SK-N-SH (cell line): ENCODE measurements at regions not wholly inside any gene's neighbourhood (a gene's known extent, or its start where the extent isn't known, plus 50 kb on each side); places are given as distances from the start of the nearest gene placed in this dataset.

ENCODE experiments used
- CTCF ChIA-PET: fragments of 300-600, 350-600 bp; formaldehyde crosslinking; extraction: SDS; loops from one replicate; lab custom pipeline; 2021; lab: Yijun Ruan, JAX
- POLR2A ChIA-PET: fragments of 350-600 bp; sonication (Branson Sonifier 250); formaldehyde crosslinking; extraction: SDS; loops from one replicate; lab custom pipeline; 2020; ENCODE audit warnings: antibody characterized with exemption, inconsistent platforms; lab: Yijun Ruan, JAX
- DNase-seq: peaks from one replicate; pipeline ENCODE4 v3.0.0; 2012
- H2AFZ ChIP-seq: fragments of 200-600 bp; sonication (generic); 2 replicates; pipeline ENCODE4 v1.8.1; 2016; ENCODE audit warnings: antibody characterized with exemption, mild to moderate bottlenecking, low read depth
- H3F3A ChIP-seq: fragments of 200-600 bp; sonication (generic); replicated peaks from 2 replicates; pipeline ENCODE3; 2016; ENCODE audit warnings: antibody characterized with exemption, mild to moderate bottlenecking; ENCODE audit not compliant: insufficient read depth
- H3K27ac ChIP-seq, 2 experiments: fragments of 200-500 bp in 1 of 2; fragments of 200-600 bp in 1 of 2; sonication (Bioruptor generic) in 1 of 2; sonication (generic), shearing (Covaris generic) in 1 of 2; 2 replicates each; pipeline versions ENCODE4 v1.5.1 to v1.6.1; 2014 to 2016; ENCODE audit warnings: low read depth in 2 of 2, inconsistent platforms in 1 of 2, low read length in 1 of 2, mild to moderate bottlenecking in 1 of 2, mixed read lengths in 1 of 2
- H3K27me3 ChIP-seq: fragments of 200-600 bp; sonication (generic), shearing (Covaris generic); 2 replicates; pipeline ENCODE4 v1.6.1; 2016; ENCODE audit warnings: mixed run types; ENCODE audit not compliant: insufficient read depth
- H3K36me3 ChIP-seq, 2 experiments: fragments of 200-500 bp in 1 of 2; fragments of 200-600 bp in 1 of 2; sonication (Bioruptor generic) in 1 of 2; sonication (generic) in 1 of 2; replicated peaks in 1 of 2; 2 replicates each; pipeline versions ENCODE3 to v1.5.1; 2014 to 2016; ENCODE audit warnings: low read length in 1 of 2, mild to moderate bottlenecking in 1 of 2; ENCODE audit not compliant: insufficient read depth in 2 of 2, control insufficient read depth in 1 of 2
- H3K4me1 ChIP-seq, 2 experiments: fragments of 200-500 bp in 1 of 2; fragments of 200-600 bp in 1 of 2; sonication (Bioruptor generic) in 1 of 2; sonication (generic), shearing (Covaris generic) in 1 of 2; 2 replicates each; pipeline versions ENCODE4 v1.5.1 to v1.6.1; 2014 to 2016; ENCODE audit warnings: low read depth in 1 of 2, low read length in 1 of 2, mixed run types in 1 of 2; ENCODE audit not compliant: insufficient read depth in 2 of 2, control insufficient read depth in 1 of 2
- H3K4me2 ChIP-seq: fragments of 200-600 bp; sonication (generic), shearing (Covaris generic); 2 replicates; pipeline ENCODE4 v1.6.1; 2017; ENCODE audit warnings: mixed run types
- H3K4me3 ChIP-seq, 2 experiments: fragments of 200-500 bp in 1 of 2; fragments of 200-600 bp in 1 of 2; sonication (Bioruptor generic) in 1 of 2; sonication (generic), shearing (Covaris generic) in 1 of 2; 2 replicates each; pipeline versions ENCODE4 v1.5.1 to v1.8.1; 2014 to 2016; ENCODE audit warnings: low read depth in 2 of 2, inconsistent platforms in 1 of 2, low read length in 1 of 2, mild to moderate bottlenecking in 1 of 2, mixed read lengths in 1 of 2, moderate library complexity in 1 of 2
- H3K79me2 ChIP-seq: fragments of 200-600 bp; sonication (generic); 2 replicates; pipeline ENCODE4 v1.8.1; 2017; ENCODE audit warnings: mild to moderate bottlenecking; ENCODE audit not compliant: insufficient read depth
- H3K9ac ChIP-seq: fragments of 200-600 bp; sonication (generic); 2 replicates; pipeline ENCODE4 v1.6.1; 2017; ENCODE audit warnings: mixed run types
- H3K9me2 ChIP-seq: fragments of 200-600 bp; sonication (generic); 2 replicates; pipeline ENCODE4 v1.6.1; 2017; ENCODE audit warnings: mixed run types
- H3K9me3 ChIP-seq: fragments of 200-600 bp; sonication (generic); 2 replicates; pipeline ENCODE4 v1.6.1; 2017; ENCODE audit warnings: mixed run types, mild to moderate bottlenecking, moderate library complexity
- H4K20me1 ChIP-seq: fragments of 200-600 bp; sonication (generic); 2 replicates; pipeline ENCODE4 v1.6.1; 2017; ENCODE audit warnings: mild to moderate bottlenecking, mixed run types; ENCODE audit not compliant: insufficient read depth
- CTCF ChIP-seq: fragments of 200-600 bp; sonication (generic); IDR thresholded peaks from 2 replicates; pipeline ENCODE4 v1.6.1; 2017; ENCODE audit warnings: antibody characterized with exemption, mild to moderate bottlenecking, moderate library complexity
- EP300 ChIP-seq, 2 experiments: IDR thresholded peaks; 2 replicates each; pipeline versions ENCODE4 v1.4.0 to v1.6.1; 2012; ENCODE audit warnings: borderline replicate concordance in 1 of 2, low read depth in 1 of 2, low read length in 1 of 2
- EZH2phosphoT487 ChIP-seq: fragments of 200-600 bp; sonication (generic); IDR thresholded peaks from 2 replicates; pipeline ENCODE4 v1.6.1; 2017; ENCODE audit warnings: low read depth, mixed run types, mild to moderate bottlenecking, antibody characterized with exemption, moderate library complexity, borderline replicate concordance
- FOXJ3 ChIP-seq: sonication (generic); formaldehyde crosslinking; IDR thresholded peaks from 2 replicates; pipeline ENCODE4 v1.5.1; 2020; ENCODE audit warnings: mild to moderate bottlenecking, missing genetic modification reagents
- GABPA ChIP-seq: IDR thresholded peaks from 2 replicates; pipeline ENCODE4 v1.4.0; 2012; ENCODE audit warnings: low read depth, mild to moderate bottlenecking
- GATA2 ChIP-seq: sonication (generic); formaldehyde crosslinking; IDR thresholded peaks from 2 replicates; pipeline ENCODE4 v1.5.0; 2020; ENCODE audit warnings: mild to moderate bottlenecking, missing genetic modification reagents
- JUND ChIP-seq: IDR thresholded peaks from 2 replicates; pipeline ENCODE4 v1.4.0; 2012
- NFIC ChIP-seq: IDR thresholded peaks from 2 replicates; pipeline ENCODE4 v1.4.0; 2012; ENCODE audit warnings: borderline replicate concordance
- POLR2AphosphoS5 ChIP-seq: IDR thresholded peaks from 2 replicates; pipeline ENCODE4 v1.6.1; 2012; ENCODE audit warnings: low read depth, low read length
- REST ChIP-seq: IDR thresholded peaks from 2 replicates; pipeline ENCODE4 v1.6.1; 2012; ENCODE audit warnings: mild to moderate bottlenecking, low read depth, low read length, moderate library complexity
- SIN3A ChIP-seq: IDR thresholded peaks from 2 replicates; pipeline ENCODE4 v1.6.1; 2012; ENCODE audit warnings: low read depth, mild to moderate bottlenecking, low read length, moderate library complexity, borderline replicate concordance
- TAF1 ChIP-seq: IDR thresholded peaks from 2 replicates; pipeline ENCODE4 v1.6.1; 2012; ENCODE audit warnings: low read depth, mild to moderate bottlenecking, low read length, moderate library complexity, borderline replicate concordance
- TCF12 ChIP-seq: IDR thresholded peaks from 2 replicates; pipeline ENCODE4 v1.4.0; 2012
- USF2 ChIP-seq: fragments of 150-350 bp; IDR thresholded peaks from 2 replicates; pipeline ENCODE4 v1.6.1; 2017; ENCODE audit warnings: antibody characterized with exemption, low read length, low read depth, borderline replicate concordance
- YY1 ChIP-seq: IDR thresholded peaks from 2 replicates; pipeline ENCODE4 v1.4.0; 2012; ENCODE audit warnings: low read depth, mild to moderate bottlenecking
- WGBS: methylation state at CpG from one replicate; pipeline ENCODE4 v1.1.6; 2017; ENCODE audit warnings: low lambda C conversion rate; 5-methylcytosine and 5-hydroxymethylcytosine counted together

GRCh38 chr22:47888817-47889216 is 1126.4 kb downstream of the TBC1D22A start:
- Histone ChIP-seq H3K9ac (no peak overlapping the region), H3K9me2 (no peaks in the 10 kb centered on the region), H3K36me3 (no peaks in the 10 kb centered on the region), H3K4me3 (no peak overlapping the region), H3K4me2 (no peak overlapping the region), H3K9me3 (no peaks in the 10 kb centered on the region), H3F3A (no peaks in the 10 kb centered on the region), H2AFZ (no peak overlapping the region), H3K27ac (no peak overlapping the region), H3K4me1 (peaks cover 0 to 3% of the 10 kb centered on the region in 2 experiments; a peak in 1 of 4 replicates), H4K20me1 (no peaks in the 10 kb centered on the region), H3K79me2 (no peaks in the 10 kb centered on the region), H3K27me3 (no peaks in the 10 kb centered on the region)
- 48% methylated on average over 6 of the region's 9 CpGs for WGBS
- ChIA-PET CTCF (interaction anchor here (1.2 kb wide), 1 partner anchor 10 kb away, joined by 3 read pairs; no protein-coding TSS in a partner anchor), POLR2A (no interaction called here)
- no peak for TF ChIP-seq FOXJ3 (CRISPR knock-in tag)
- TF ChIP-seq REST, result no peak
- TF ChIP-seq TCF12, result no peak
- no peak for TF ChIP-seq EP300 (IDR thresholded peaks at IDR 0.05; ENCODE audit: borderline replicate concordance in 1 of 2, low read depth in 1 of 2, low read length in 1 of 2)
- TF ChIP-seq POLR2AphosphoS5, result no peak
- TF ChIP-seq GABPA, result no peak
- no peak for TF ChIP-seq JUND
- TF ChIP-seq EZH2phosphoT487, result no peak
- TF ChIP-seq SIN3A, result no peak
- no peak for TF ChIP-seq YY1
- TF ChIP-seq GATA2, result no peak
- no peak for TF ChIP-seq NFIC
- TF ChIP-seq TAF1, result no peak
- TF ChIP-seq CTCF, result no peak
- TF ChIP-seq USF2, result no peak
- no peak for DNase-seq
